Panc1 (cell line): ENCODE measurements at regions not wholly inside any gene's neighbourhood (a gene's known extent, or its start where the extent isn't known, plus 50 kb on each side); places are given as distances from the start of the nearest gene placed in this dataset.
A peak's percentile ranks its signal among the peaks of the same experiment; 100 is the strongest.

Experiments
- ATAC-seq: fragments of 200-7000 bp; cut with Tn5 transposase; 2 replicates; pipeline ENCODE4 v1.9.1; 2020; ENCODE audit warnings: mild to moderate bottlenecking, moderate library complexity
- BruUV-seq: library from RNA; stranded (reverse); fragments of 400-500 nt; replicated peaks from 2 replicates; lab custom pipeline; 2021; lab: Mats Ljungman, UMichigan
- CTCF ChIA-PET: fragments of 300-600 bp; sonication (Branson Sonifier 250); formaldehyde crosslinking; loops from one replicate; lab custom pipeline; 2022; ENCODE audit warnings: antibody characterized with exemption; lab: Charles Lee
- POLR2A ChIA-PET: fragments of 300-600 bp; sonication (Branson Sonifier 250); formaldehyde crosslinking; loops from one replicate; lab custom pipeline; 2022; ENCODE audit warnings: antibody characterized with exemption; lab: Charles Lee
- DNase-seq: peaks from one replicate; pipeline ENCODE4 v3.0.0-alpha.2; 2010; ENCODE audit warnings: low read depth, low spot score
- H3K27ac ChIP-seq: 2 replicates; pipeline ENCODE4 v1.5.1; 2011; ENCODE audit warnings: mild to moderate bottlenecking, low read length, inconsistent platforms
- H3K27me3 ChIP-seq: fragments of 200-500 bp; sonication (Bioruptor generic); 2 replicates; pipeline ENCODE4 v1.6.0; 2014; ENCODE audit warnings: low read length, inconsistent platforms; ENCODE audit not compliant: control insufficient read depth, insufficient read depth
- H3K36me3 ChIP-seq: fragments of 200-500 bp; sonication (Bioruptor generic); 2 replicates; pipeline ENCODE4 v1.5.1; 2014; ENCODE audit warnings: inconsistent platforms, mild to moderate bottlenecking, low read length, moderate library complexity; ENCODE audit not compliant: control insufficient read depth, insufficient read depth
- H3K4me1 ChIP-seq: 2 replicates; pipeline ENCODE4 v1.5.1; 2011; ENCODE audit warnings: inconsistent platforms, mild to moderate bottlenecking, low read length, moderate library complexity; ENCODE audit not compliant: control insufficient read depth, insufficient read depth
- H3K4me3 ChIP-seq, 2 experiments: 2 replicates each; pipeline ENCODE4 v1.5.1; 2011 to 2012; ENCODE audit warnings: low read depth in 2 of 2, low read length in 2 of 2, mild to moderate bottlenecking in 2 of 2, inconsistent platforms in 1 of 2, moderate library complexity in 1 of 2
- H3K9me3 ChIP-seq: fragments of 200-500 bp; sonication (Bioruptor generic); 2 replicates; pipeline ENCODE4 v1.5.1; 2014; ENCODE audit warnings: low read depth, mild to moderate bottlenecking, inconsistent platforms, low read length, moderate library complexity; ENCODE audit not compliant: control insufficient read depth, insufficient read depth
- CTCF ChIP-seq: fragments of 450-650 bp; IDR thresholded peaks from 2 replicates; pipeline ENCODE4 v1.5.1; 2017; ENCODE audit warnings: mild to moderate bottlenecking
- POLR2AphosphoS5 ChIP-seq: IDR thresholded peaks from 2 replicates; pipeline ENCODE4 v1.6.1; 2012; ENCODE audit warnings: mild to moderate bottlenecking, low read depth, low read length, moderate library complexity
- REST ChIP-seq, 2 experiments: IDR thresholded peaks; 2 replicates each; pipeline ENCODE4 v1.6.1; 2011 to 2012; ENCODE audit warnings: low read depth in 2 of 2, control low read depth in 1 of 2, low read length in 1 of 2, mild to moderate bottlenecking in 1 of 2, moderate library complexity in 1 of 2; ENCODE audit not compliant: insufficient read depth in 1 of 2
- SIN3A ChIP-seq: IDR thresholded peaks from 2 replicates; pipeline ENCODE4 v1.6.1; 2012; ENCODE audit warnings: low read depth, mild to moderate bottlenecking, low read length, moderate library complexity, borderline replicate concordance; ENCODE audit not compliant: insufficient read depth
- TCF7L2 ChIP-seq: IDR thresholded peaks from 2 replicates; pipeline ENCODE4 v1.6.1; 2011; ENCODE audit warnings: mild to moderate bottlenecking, low read depth, low read length, inconsistent platforms
- in situ Hi-C: cut with HindIII; loops from 2 replicates; pipeline ENCODE4 v1.10.0; 2016; ENCODE audit warnings: low sequenced_read_pairs, low pct_unique_long_range_greater_than_20kb
- intact Hi-C: fragments of 100-400 bp; cut with micrococcal nuclease; formaldehyde crosslinking; loops from one replicate; pipeline ENCODE4 v1.10.0; 2022; ENCODE audit not compliant: unreplicated experiment

GRCh38 chr6:19331089-19331488 lies 506.1 kb upstream of the ID4 start:
- BruUV-seq, result no TSS peak
- intact Hi-C loops (no loop called here), in situ Hi-C loops (no loop called here)
- Histone ChIP-seq H3K36me3 (no peaks in the 10 kb centered on the region), H3K27me3 (no peaks in the 10 kb centered on the region), H3K27ac (no peak overlapping the region), H3K4me1 (peaks cover 2% of the 10 kb centered on the region; the same call in 1 of the 2 replicates), H3K4me3 (no peak overlapping the region), H3K9me3 (no peaks in the 10 kb centered on the region)
- CTCF ChIA-PET, result no interaction called here
- POLR2A ChIA-PET, result no interaction called here
- TF ChIP-seq REST (IDR thresholded peaks at IDR 0.05; ENCODE audit: insufficient read depth in 1 of 2, low read depth in 2 of 2, low read length in 1 of 2) (no peak), CTCF (no peak), TCF7L2 (no peak), POLR2AphosphoS5 (no peak), SIN3A (no peak)
- DNase-seq (no peak), ATAC-seq (no peak)

- Histone ChIP-seq H3K36me3 (no peaks in the 10 kb centered on the region), H3K9me3 (no peaks in the 10 kb centered on the region), H3K27ac (no peak overlapping the region), H3K27me3 (no peaks in the 10 kb centered on the region), H3K4me1 (0 out of 2 replicates have a peak, but pooled peaks cover 2% of the 10 kb centered on the region), H3K4me3 (no peak overlapping the region)
- intact Hi-C loops, result no loop called here
- ATAC-seq, result no peak
- in situ Hi-C loops, result no loop called here
- POLR2A ChIA-PET, result no interaction called here
- CTCF ChIA-PET, result no interaction called here
- no peak for TF ChIP-seq TCF7L2
- no peak for DNase-seq
- no TSS peak for BruUV-seq
Measured at GRCh38 chr6:19332806-19333460, 504.2 kb upstream of the ID4 start.

- POLR2A ChIA-PET, result no interaction called here
- no peak for TF ChIP-seq SIN3A
- TF ChIP-seq TCF7L2, result no peak
- no peak for TF ChIP-seq POLR2AphosphoS5
- no peak for TF ChIP-seq CTCF
- 0 out of 2 replicates have a peak, but pooled peaks cover 2% of the 10 kb centered on the region for H3K4me1 ChIP-seq
- H3K27ac ChIP-seq, result no peak overlapping the region
- ATAC-seq (no peak), DNase-seq (peak; percentile 18)
- BruUV-seq, result no TSS peak
- in situ Hi-C loops (no loop called here), intact Hi-C loops (no loop called here)
- H3K9me3 ChIP-seq, result no peaks in the 10 kb centered on the region
- no peak overlapping the region for H3K4me3 ChIP-seq
- CTCF ChIA-PET, result no interaction called here
- H3K27me3 ChIP-seq, result no peaks in the 10 kb centered on the region
- H3K36me3 ChIP-seq, result no peaks in the 10 kb centered on the region
Measured at GRCh38 chr6:19333936-19334335, 503.2 kb upstream of the ID4 start.
